Epithelial cell of esophagus (primary cell): ENCODE measurements at regions not wholly inside any gene's neighbourhood (a gene's known extent, or its start where the extent isn't known, plus 50 kb on each side); places are given as distances from the start of the nearest gene placed in this dataset.

ENCODE experiments used
- DNase-seq: peaks from one replicate; pipeline ENCODE4 v3.0.0; 2010; ENCODE audit warnings: low read depth
- H3K4me3 ChIP-seq: 2 replicates; pipeline ENCODE4 v1.5.1; 2011; ENCODE audit warnings: mild to moderate bottlenecking, low read length, control low read depth
- TF ChIP-seq, protein P1 (sequence below): IDR thresholded peaks from 2 replicates; pipeline ENCODE4 v1.5.1; 2011; ENCODE audit warnings: low read depth, mild to moderate bottlenecking, low read length, control low read depth, inconsistent platforms; ENCODE audit not compliant: insufficient read depth; ENCODE audit errors: missing control alignments

- no peak overlapping the region for H3K4me3 ChIP-seq
- TF ChIP-seq, protein P1, sequence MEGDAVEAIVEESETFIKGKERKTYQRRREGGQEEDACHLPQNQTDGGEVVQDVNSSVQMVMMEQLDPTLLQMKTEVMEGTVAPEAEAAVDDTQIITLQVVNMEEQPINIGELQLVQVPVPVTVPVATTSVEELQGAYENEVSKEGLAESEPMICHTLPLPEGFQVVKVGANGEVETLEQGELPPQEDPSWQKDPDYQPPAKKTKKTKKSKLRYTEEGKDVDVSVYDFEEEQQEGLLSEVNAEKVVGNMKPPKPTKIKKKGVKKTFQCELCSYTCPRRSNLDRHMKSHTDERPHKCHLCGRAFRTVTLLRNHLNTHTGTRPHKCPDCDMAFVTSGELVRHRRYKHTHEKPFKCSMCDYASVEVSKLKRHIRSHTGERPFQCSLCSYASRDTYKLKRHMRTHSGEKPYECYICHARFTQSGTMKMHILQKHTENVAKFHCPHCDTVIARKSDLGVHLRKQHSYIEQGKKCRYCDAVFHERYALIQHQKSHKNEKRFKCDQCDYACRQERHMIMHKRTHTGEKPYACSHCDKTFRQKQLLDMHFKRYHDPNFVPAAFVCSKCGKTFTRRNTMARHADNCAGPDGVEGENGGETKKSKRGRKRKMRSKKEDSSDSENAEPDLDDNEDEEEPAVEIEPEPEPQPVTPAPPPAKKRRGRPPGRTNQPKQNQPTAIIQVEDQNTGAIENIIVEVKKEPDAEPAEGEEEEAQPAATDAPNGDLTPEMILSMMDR: no peak
- DNase-seq: peak; percentile 77
Measured at GRCh38 chr3:177977381-177978158, 558.7 kb upstream of the KCNMB2 start.

DNA sequence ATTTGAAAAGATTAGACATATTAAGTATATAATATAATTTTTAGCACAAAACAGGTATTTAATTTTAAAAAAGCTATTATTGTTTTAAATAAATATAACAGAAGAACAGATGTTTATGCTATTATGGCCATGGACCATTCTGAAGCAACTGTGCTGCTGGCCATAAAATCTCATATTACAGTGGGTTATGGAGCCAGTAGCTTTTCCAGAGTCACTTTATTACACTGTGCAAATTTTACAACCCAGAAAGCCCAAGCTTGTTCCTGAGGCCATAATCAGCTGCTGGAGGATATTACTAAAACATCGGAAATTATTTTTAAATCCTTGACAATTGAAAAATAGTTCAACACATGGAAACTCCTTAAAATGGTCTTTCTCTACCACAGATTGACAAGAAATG lies 557.3 kb upstream of the KCNMB2 start:
- no peak for DNase-seq
- H3K4me3 ChIP-seq: no peak overlapping the region
- TF ChIP-seq, protein P1: no peak

DNA sequence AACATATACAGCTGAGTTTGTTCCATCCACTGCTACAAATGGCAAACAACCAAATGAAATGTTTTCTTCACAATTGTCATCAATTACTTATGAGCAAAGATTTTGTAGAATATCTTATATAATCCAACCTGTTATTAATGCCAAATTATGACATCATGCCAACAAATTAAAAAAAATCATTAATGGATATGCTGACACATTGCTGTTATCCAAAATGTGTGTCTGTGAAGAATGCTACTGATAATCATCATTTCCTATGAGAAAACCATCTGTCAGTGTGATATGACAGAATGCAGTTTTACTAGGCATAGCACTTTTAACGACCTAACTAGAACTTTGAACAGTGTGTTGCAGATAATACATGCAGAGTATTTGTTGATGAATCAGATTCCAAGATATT lies 556.5 kb upstream of the KCNMB2 start:
- TF ChIP-seq, protein P1: no peak
- no peak for DNase-seq
- no peak overlapping the region for H3K4me3 ChIP-seq

- no peak for DNase-seq
- H3K4me3 ChIP-seq: no peak overlapping the region
- TF ChIP-seq, protein P1: no peak
Measured at GRCh38 chr3:177981576-177981975, 554.7 kb upstream of the KCNMB2 start.

- TF ChIP-seq, protein P1: no peak
- H3K4me3 ChIP-seq: no peak overlapping the region
- DNase-seq: no peak
Measured at GRCh38 chr3:177982034-177982433, 554.2 kb upstream of the KCNMB2 start.

DNA sequence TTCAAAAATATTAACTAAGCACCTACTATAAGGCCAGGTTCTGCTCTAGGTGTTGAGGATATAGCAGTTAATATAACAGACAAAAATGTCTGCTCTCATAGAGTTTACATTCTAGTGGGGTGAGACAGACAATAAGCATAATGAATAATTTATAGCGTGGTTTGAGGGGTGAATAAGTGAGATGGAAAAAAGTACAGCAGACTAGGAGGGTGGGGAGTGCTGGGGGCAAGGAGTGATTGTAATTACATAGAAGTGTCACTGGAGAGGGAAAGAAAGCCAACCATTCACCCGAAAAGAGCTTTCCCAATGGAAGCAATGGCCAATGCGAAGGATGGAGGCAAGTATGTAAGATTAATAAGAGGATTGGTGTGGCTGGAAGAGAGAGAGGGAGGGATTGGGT lies 552.9 kb upstream of the KCNMB2 start:
- TF ChIP-seq, protein P1: no peak
- H3K4me3 ChIP-seq: no peak overlapping the region
- no peak for DNase-seq
